ENCODE measurements at regions not wholly inside any gene's neighbourhood (a gene's known extent, or its start where the extent isn't known, plus 50 kb on each side); places are given as distances from the start of the nearest gene placed in this dataset.

DNA sequence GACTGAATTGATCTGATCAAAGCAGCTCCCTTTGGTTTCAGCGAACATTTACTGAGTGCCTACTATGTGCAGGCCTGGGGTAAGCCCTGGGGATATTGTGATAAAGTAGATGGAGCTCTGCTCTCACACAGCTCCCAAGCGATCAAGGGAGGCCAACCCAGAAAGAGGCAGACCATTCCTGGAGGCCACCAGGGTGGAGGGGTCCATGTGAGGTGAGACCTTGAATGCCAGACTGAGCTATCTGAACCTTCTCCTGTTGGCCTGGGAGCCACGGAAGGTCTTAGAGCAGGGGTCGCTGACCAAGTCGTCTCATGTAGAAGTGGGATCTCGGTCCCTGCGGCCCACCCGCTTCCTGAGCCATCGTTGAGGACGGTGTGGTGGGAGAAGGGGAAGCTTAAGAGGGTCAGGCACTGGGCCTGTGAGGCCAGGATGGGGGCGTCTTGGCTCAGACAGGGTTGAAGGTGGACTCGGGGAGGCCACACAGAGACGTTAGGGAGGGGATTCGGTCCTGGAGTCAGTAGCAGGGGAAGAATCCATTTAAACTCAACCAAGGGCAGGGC is 62.2 kb upstream of the IL17B start:
- H3K4me3 ChIP-seq (replicated peaks in 1 of 2; ENCODE audit: low read depth in 1 of 2, low read length in 2 of 2) = no peak overlapping the region
- H3K36me3 ChIP-seq (ENCODE audit: control insufficient read depth in 1 of 2, insufficient read depth in 2 of 2, low read length in 2 of 2) = no peaks in the 10 kb centered on the region
- POLR2A ChIA-PET = interaction anchor here (1.4 to 4.6 kb wide), 2 partner anchors 15 to 121 kb away, joined by 3 to 32 read pairs; no protein-coding TSS in a partner anchor
- CTCF ChIA-PET = interaction anchor here (1.0 to 5.6 kb wide), 11 partner anchors 12 to 177 kb away, joined by 3 to 34 read pairs (median 3); no protein-coding TSS in a partner anchor
- RAD21 ChIA-PET (ENCODE audit: low non-redundant PET in 1 of 2, low total read pairs in 2 of 2, uncharacterized antibody in 2 of 2, unreplicated experiment in 2 of 2) = interaction anchor here in 1 of 2 experiments (0.8 kb wide), 1 partner anchor 123 kb away, joined by 4 read pairs; no protein-coding TSS in a partner anchor
- no peaks in the 10 kb centered on the region for H4K20me1 ChIP-seq (ENCODE audit: insufficient read depth)
- H3K27ac ChIP-seq (ENCODE audit: low read depth, low read length) = no peak overlapping the region
- no peak overlapping the region for H2AFZ ChIP-seq (ENCODE audit: low read depth, low read length, poor library complexity, severe bottlenecking)
- H3K27me3 ChIP-seq (ENCODE audit: insufficient read depth, low read length) = no peaks in the 10 kb centered on the region
- H3K9me2 ChIP-seq (ENCODE audit: insufficient read depth) = no peaks in the 10 kb centered on the region
- H3K79me2 ChIP-seq (ENCODE audit: insufficient read depth, low read length) = no peaks in the 10 kb centered on the region
- H3K4me2 ChIP-seq (ENCODE audit: low read length) = no peak overlapping the region
- H3K9me3 ChIP-seq (ENCODE audit: control insufficient read depth in 1 of 2, insufficient read depth in 1 of 2, low read depth in 1 of 2, low read length in 2 of 2) = no peaks in the 10 kb centered on the region
- no peak for DNase-seq (ENCODE audit: low read depth, low spot score)
- no peak overlapping the region; the same call in 1 of the 2 replicates for H3K9ac ChIP-seq (ENCODE audit: low read length)
- no peak for TF ChIP-seq JUND (IDR thresholded peaks at IDR 0.05)
- TF ChIP-seq YY1 (IDR thresholded peaks at IDR 0.05; ENCODE audit: extremely low read depth, insufficient replicate concordance, low read depth, low read length) = no peak
- no peak for TF ChIP-seq CEBPB (IDR thresholded peaks at IDR 0.05; ENCODE audit: low read depth)
- TF ChIP-seq FOSL1 (IDR thresholded peaks at IDR 0.05; ENCODE audit: low read depth) = no peak
- TF ChIP-seq, protein P1, sequence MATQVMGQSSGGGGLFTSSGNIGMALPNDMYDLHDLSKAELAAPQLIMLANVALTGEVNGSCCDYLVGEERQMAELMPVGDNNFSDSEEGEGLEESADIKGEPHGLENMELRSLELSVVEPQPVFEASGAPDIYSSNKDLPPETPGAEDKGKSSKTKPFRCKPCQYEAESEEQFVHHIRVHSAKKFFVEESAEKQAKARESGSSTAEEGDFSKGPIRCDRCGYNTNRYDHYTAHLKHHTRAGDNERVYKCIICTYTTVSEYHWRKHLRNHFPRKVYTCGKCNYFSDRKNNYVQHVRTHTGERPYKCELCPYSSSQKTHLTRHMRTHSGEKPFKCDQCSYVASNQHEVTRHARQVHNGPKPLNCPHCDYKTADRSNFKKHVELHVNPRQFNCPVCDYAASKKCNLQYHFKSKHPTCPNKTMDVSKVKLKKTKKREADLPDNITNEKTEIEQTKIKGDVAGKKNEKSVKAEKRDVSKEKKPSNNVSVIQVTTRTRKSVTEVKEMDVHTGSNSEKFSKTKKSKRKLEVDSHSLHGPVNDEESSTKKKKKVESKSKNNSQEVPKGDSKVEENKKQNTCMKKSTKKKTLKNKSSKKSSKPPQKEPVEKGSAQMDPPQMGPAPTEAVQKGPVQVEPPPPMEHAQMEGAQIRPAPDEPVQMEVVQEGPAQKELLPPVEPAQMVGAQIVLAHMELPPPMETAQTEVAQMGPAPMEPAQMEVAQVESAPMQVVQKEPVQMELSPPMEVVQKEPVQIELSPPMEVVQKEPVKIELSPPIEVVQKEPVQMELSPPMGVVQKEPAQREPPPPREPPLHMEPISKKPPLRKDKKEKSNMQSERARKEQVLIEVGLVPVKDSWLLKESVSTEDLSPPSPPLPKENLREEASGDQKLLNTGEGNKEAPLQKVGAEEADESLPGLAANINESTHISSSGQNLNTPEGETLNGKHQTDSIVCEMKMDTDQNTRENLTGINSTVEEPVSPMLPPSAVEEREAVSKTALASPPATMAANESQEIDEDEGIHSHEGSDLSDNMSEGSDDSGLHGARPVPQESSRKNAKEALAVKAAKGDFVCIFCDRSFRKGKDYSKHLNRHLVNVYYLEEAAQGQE (IDR thresholded peaks at IDR 0.05; ENCODE audit: low read depth) = no peak
- no peak for TF ChIP-seq ZFX (IDR thresholded peaks at IDR 0.05)
- TF ChIP-seq POLR2A (IDR thresholded peaks at IDR 0.05; ENCODE audit: borderline replicate concordance, extremely low read depth, insufficient read depth, insufficient read length) = no peak
- no peak for TF ChIP-seq SRF (IDR thresholded peaks at IDR 0.05; ENCODE audit: low read depth)
- TF ChIP-seq, protein P2, sequence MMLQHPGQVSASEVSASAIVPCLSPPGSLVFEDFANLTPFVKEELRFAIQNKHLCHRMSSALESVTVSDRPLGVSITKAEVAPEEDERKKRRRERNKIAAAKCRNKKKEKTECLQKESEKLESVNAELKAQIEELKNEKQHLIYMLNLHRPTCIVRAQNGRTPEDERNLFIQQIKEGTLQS (IDR thresholded peaks at IDR 0.05) = no peak
- no peak for TF ChIP-seq ELF1 (IDR thresholded peaks at IDR 0.05; ENCODE audit: borderline replicate concordance, low read depth)
- TF ChIP-seq, protein P3, sequence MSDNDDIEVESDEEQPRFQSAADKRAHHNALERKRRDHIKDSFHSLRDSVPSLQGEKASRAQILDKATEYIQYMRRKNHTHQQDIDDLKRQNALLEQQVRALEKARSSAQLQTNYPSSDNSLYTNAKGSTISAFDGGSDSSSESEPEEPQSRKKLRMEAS (IDR thresholded peaks at IDR 0.05) = no peak
- TF ChIP-seq SIN3A (IDR thresholded peaks at IDR 0.05; ENCODE audit: low read depth) = no peak
- no peak for TF ChIP-seq SP1 (IDR thresholded peaks at IDR 0.05; ENCODE audit: low read depth)
- H3K4me1 ChIP-seq (ENCODE audit: control insufficient read depth in 1 of 2, insufficient read depth in 2 of 2, low read length in 2 of 2) = peaks cover 41 to 67% of the 10 kb centered on the region in 2 experiments
- ATAC-seq = no peak
- intact Hi-C loops (cut with micrococcal nuclease) = no loop called here
- BruUV-seq (replicated peaks) = no TSS peak

Measured in HCT116 (cell line).